ENCODE measurements at regions not wholly inside any gene's neighbourhood (a gene's known extent, or its start where the extent isn't known, plus 50 kb on each side); places are given as distances from the start of the nearest gene placed in this dataset.

- DNase-seq = no peak
- TF ChIP-seq CTCF (IDR thresholded peaks at IDR 0.05; ENCODE audit: low read depth, low read length, missing control alignments) = no peak
- in situ Hi-C loops (cut with HindIII; ENCODE audit: low pct_ligation_motif_present, low sequenced_read_pairs) = no loop called here
- H3K27me3 ChIP-seq (replicated peaks) = no peaks in the 10 kb centered on the region
- no peak overlapping the region for H3K27ac ChIP-seq
- no peak overlapping the region for H3K4me3 ChIP-seq (ENCODE audit: low read depth, low read length)
- no peaks in the 10 kb centered on the region for H3K36me3 ChIP-seq (replicated peaks)
These were observed 123.8 kb downstream of the ADRA2A start for GRCh38 chr10:111200505-111201186.

DNA sequence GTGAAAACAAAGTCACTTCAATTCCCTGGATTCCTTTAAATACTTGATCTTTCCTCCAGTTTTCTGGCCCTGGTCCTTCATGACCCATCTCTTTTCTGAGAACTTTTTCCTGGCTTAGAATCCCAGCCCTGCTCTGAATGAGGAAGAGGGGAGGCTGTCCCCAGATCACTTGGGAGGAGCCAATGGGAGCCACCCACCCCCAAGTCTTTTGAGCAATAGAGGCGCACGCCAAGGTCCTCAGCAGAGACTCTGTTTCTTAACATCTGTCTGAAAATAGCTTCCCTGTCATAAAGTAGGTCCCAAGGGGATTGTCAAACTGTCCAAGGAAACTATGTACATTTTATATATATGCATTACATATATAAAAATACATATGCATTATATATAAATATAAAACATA is 126.8 kb downstream of the ADRA2A start:
- no peak overlapping the region for H3K4me3 ChIP-seq (ENCODE audit: low read depth, low read length)
- H3K36me3 ChIP-seq (replicated peaks) = no peaks in the 10 kb centered on the region
- H3K27ac ChIP-seq = no peak overlapping the region
- no peaks in the 10 kb centered on the region for H3K27me3 ChIP-seq (replicated peaks)
- DNase-seq = no peak
- TF ChIP-seq CTCF (IDR thresholded peaks at IDR 0.05; ENCODE audit: low read depth, low read length, missing control alignments) = no peak
- in situ Hi-C loops (cut with HindIII; ENCODE audit: low pct_ligation_motif_present, low sequenced_read_pairs) = no loop called here

GRCh38 chr10:111204838-111205237 is 128.0 kb downstream of the ADRA2A start:
- in situ Hi-C loops (cut with HindIII; ENCODE audit: low pct_ligation_motif_present, low sequenced_read_pairs) = no loop called here
- TF ChIP-seq CTCF (IDR thresholded peaks at IDR 0.05; ENCODE audit: low read depth, low read length, missing control alignments) = no peak
- H3K36me3 ChIP-seq (replicated peaks) = no peaks in the 10 kb centered on the region
- no peak for DNase-seq
- H3K4me3 ChIP-seq (ENCODE audit: low read depth, low read length) = no peak overlapping the region
- no peaks in the 10 kb centered on the region for H3K27me3 ChIP-seq (replicated peaks)
- no peak overlapping the region for H3K27ac ChIP-seq

DNA sequence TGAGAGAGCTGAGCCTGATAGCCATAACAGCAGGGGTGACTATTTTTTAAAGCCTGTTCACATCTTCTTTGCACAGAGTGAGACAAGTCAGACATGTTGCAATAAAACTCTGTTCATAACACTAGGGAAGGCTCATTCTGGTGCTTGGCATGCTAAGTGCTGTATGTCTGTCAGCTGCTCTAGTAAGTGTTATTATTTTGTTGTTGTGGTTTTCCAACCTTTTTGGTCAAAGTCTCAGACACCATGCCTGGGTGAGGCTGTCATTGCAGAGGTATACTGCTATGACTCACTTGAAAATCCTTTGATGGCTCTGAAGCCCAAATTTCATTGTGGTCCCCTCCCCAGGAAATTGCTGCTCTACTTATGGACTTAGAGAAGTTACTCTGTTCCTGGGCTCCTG is 129.7 kb downstream of the ADRA2A start:
- Histone ChIP-seq H3K27me3 (replicated peaks) (no peaks in the 10 kb centered on the region), H3K4me3 (ENCODE audit: low read depth, low read length) (no peak overlapping the region), H3K27ac (no peak overlapping the region), H3K36me3 (replicated peaks) (no peaks in the 10 kb centered on the region)
- no peak for TF ChIP-seq CTCF (IDR thresholded peaks at IDR 0.05; ENCODE audit: low read depth, low read length, missing control alignments)
- in situ Hi-C loops (cut with HindIII; ENCODE audit: low pct_ligation_motif_present, low sequenced_read_pairs) = no loop called here
- DNase-seq = no peak

DNA sequence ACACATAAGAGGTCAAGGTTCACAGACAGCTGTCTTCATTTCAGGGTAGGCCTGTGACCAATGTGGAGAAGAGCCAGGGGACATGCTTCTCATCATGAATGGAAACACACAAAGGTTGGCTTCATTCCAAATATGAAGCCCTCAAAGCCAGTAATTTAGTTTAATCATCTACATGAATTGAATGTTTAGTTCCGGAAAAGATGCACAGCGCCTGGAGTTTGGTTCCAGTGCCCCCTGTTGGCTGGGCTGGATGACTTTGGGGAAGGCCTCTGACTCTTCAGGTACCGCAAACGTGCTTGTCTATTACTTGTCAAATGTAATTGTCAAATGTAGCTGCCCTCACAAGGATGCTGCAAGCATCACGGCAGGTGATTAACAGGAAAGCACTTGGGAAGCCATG is 130.7 kb downstream of the ADRA2A start:
- TF ChIP-seq CTCF (IDR thresholded peaks at IDR 0.05; ENCODE audit: low read depth, low read length, missing control alignments) = no peak
- no peak for DNase-seq
- H3K27me3 ChIP-seq (replicated peaks) = no peaks in the 10 kb centered on the region
- no peaks in the 10 kb centered on the region for H3K36me3 ChIP-seq (replicated peaks)
- no peak overlapping the region for H3K27ac ChIP-seq
- in situ Hi-C loops (cut with HindIII; ENCODE audit: low pct_ligation_motif_present, low sequenced_read_pairs) = no loop called here
- no peak overlapping the region for H3K4me3 ChIP-seq (ENCODE audit: low read depth, low read length)

- no peaks in the 10 kb centered on the region for H3K36me3 ChIP-seq (replicated peaks)
These were observed 132.1 kb downstream of the ADRA2A start for GRCh38 chr10:111208951-111209350.

More at GRCh38 chr10:111208951-111209350, 132.1 kb downstream of the ADRA2A start:
- no peak overlapping the region for H3K27ac ChIP-seq
- no peaks in the 10 kb centered on the region for H3K27me3 ChIP-seq (replicated peaks)
- no peak for DNase-seq
- TF ChIP-seq CTCF (IDR thresholded peaks at IDR 0.05; ENCODE audit: low read depth, low read length, missing control alignments) = no peak
- in situ Hi-C loops (cut with HindIII; ENCODE audit: low pct_ligation_motif_present, low sequenced_read_pairs) = no loop called here
- no peak overlapping the region for H3K4me3 ChIP-seq (ENCODE audit: low read depth, low read length)
